HEK293 (cell line): ENCODE measurements at regions not wholly inside any gene's neighbourhood (a gene's known extent, or its start where the extent isn't known, plus 50 kb on each side); places are given as distances from the start of the nearest gene placed in this dataset.

Source experiments
- CTCF ChIP-seq: fragments of 450-650 bp; formaldehyde crosslinking; IDR thresholded peaks from 2 replicates; pipeline ENCODE4 v1.5.1; 2016; ENCODE audit warnings: missing biosample characterization, missing genetic modification characterization
- PATZ1 ChIP-seq: fragments of 450-650 bp; formaldehyde crosslinking; IDR thresholded peaks from 2 replicates; pipeline ENCODE4 v1.5.1; 2016; ENCODE audit warnings: missing biosample characterization, missing genetic modification characterization
- ZFP41 ChIP-seq: fragments of 450-650 bp; formaldehyde crosslinking; IDR thresholded peaks from 2 replicates; pipeline ENCODE4 v1.5.1; 2016; ENCODE audit warnings: missing biosample characterization, missing genetic modification characterization, borderline replicate concordance
- ZNF132 ChIP-seq: fragments of 450-650 bp; formaldehyde crosslinking; IDR thresholded peaks from 2 replicates; pipeline ENCODE4 v1.5.1; 2017; ENCODE audit warnings: missing biosample characterization, missing genetic modification characterization, borderline replicate concordance

- TF ChIP-seq ZFP41 (no peak), PATZ1 (tag by site-specific recombination) (no peak), CTCF (no peak), ZNF132 (tag by site-specific recombination) (no peak)
Measured at GRCh38 chrX:155745792-155746191, 133.0 kb upstream of the TMLHE start.
